Kidney epithelial cell (primary cell): ENCODE measurements at regions not wholly inside any gene's neighbourhood (a gene's known extent, or its start where the extent isn't known, plus 50 kb on each side); places are given as distances from the start of the nearest gene placed in this dataset.

ENCODE experiments used
- DNase-seq: peaks from one replicate; pipeline ENCODE4 v3.0.0-alpha.2; 2010; ENCODE audit warnings: low read depth
- H3K27me3 ChIP-seq: 2 replicates; pipeline ENCODE4 v1.6.0; 2011; ENCODE audit warnings: low read length; ENCODE audit not compliant: control insufficient read depth, insufficient read depth
- H3K36me3 ChIP-seq: 2 replicates; pipeline ENCODE4 v1.5.1; 2011; ENCODE audit warnings: low read length; ENCODE audit not compliant: control insufficient read depth, insufficient read depth
- H3K4me3 ChIP-seq: 2 replicates; pipeline ENCODE4 v1.5.1; 2011; ENCODE audit warnings: low read depth, mild to moderate bottlenecking, control low read depth, low read length
- TF ChIP-seq, protein P1 (sequence below): IDR thresholded peaks from 2 replicates; pipeline ENCODE4 v1.5.1; 2011; ENCODE audit warnings: mild to moderate bottlenecking, moderate library complexity, low read length, control low read depth, inconsistent platforms; ENCODE audit not compliant: insufficient read depth, poor library complexity, severe bottlenecking

DNA sequence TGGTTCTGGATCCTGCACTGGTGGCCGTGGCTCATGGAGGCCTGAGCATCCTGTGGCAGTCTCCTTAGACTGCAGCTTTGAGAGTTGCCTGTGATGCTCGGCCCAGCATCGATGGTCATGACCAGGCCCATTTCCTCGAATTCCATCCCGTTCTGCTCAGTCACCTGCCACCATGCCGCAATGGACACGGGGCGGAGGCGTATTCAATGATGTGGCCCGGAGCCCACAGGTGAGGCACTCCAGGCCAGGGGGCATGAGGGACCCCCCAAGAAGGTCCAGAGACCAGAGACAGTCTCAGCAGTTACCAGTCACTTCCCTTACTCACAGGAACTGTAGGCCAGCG, 53.6 kb downstream of the SHANK2 start:
- H3K27me3 ChIP-seq = no peaks in the 10 kb centered on the region

DNA sequence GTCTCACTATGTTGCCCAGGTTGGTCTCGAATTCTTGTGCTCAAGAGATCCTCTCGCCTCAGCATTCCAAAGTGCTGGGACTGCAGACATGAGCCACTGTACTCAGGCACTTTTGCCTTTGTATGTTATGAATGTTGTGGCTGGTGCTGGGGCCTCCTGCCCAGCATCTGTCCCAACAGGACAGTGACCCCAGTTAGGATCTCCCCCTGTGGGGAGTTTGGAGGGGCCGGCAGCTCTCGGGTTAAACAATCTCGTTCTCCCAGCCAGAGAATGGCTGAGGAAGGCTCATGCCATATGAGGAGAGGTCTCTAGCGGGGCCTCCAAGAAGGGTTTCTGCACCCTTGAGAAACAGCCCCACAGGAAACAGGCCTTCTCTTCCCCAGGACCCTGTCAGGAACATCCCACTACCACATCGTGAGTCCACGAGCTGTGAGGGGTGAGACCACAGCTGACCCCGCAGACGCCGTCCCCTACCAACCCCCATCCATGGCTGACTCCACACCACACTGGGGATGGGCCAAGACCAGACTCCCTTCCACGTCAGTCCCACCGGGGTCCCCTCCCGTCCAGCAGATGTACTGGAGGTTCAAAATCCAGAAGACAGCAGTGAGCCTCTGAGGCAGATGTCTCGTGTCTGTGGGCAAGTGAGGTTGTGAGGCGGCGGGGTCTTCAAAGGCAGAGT, 54.1 kb downstream of the SHANK2 start:
- H3K27me3 ChIP-seq = no peaks in the 10 kb centered on the region
- DNase-seq = no peak
- no peak overlapping the region for H3K4me3 ChIP-seq
- TF ChIP-seq, protein P1, sequence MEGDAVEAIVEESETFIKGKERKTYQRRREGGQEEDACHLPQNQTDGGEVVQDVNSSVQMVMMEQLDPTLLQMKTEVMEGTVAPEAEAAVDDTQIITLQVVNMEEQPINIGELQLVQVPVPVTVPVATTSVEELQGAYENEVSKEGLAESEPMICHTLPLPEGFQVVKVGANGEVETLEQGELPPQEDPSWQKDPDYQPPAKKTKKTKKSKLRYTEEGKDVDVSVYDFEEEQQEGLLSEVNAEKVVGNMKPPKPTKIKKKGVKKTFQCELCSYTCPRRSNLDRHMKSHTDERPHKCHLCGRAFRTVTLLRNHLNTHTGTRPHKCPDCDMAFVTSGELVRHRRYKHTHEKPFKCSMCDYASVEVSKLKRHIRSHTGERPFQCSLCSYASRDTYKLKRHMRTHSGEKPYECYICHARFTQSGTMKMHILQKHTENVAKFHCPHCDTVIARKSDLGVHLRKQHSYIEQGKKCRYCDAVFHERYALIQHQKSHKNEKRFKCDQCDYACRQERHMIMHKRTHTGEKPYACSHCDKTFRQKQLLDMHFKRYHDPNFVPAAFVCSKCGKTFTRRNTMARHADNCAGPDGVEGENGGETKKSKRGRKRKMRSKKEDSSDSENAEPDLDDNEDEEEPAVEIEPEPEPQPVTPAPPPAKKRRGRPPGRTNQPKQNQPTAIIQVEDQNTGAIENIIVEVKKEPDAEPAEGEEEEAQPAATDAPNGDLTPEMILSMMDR = no peak
- no peaks in the 10 kb centered on the region for H3K36me3 ChIP-seq

More for the DNA sequence above, 53.6 kb downstream of the SHANK2 start:
- H3K4me3 ChIP-seq = no peak overlapping the region
- TF ChIP-seq, protein P1 = no peak
- no peak for DNase-seq
- no peaks in the 10 kb centered on the region for H3K36me3 ChIP-seq

DNA sequence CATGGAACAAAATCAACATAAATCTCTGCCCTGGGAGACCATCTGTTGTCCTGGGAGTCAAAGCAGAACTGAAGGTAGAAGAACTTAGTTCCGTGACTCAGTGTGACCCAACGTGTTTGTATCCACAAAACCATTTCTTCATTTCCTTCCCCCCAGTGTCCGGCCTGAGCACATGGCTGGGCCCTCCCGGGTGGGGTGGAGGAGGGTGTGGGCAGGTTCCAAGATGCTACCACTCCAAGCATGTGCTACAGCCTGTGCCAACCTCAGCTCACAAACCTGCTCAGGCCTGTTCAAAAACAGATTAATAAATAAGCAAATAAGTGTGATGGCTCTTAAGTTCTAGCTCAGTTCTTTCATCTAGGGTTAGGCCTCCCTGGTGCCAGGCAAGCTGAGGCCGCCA, 55.3 kb downstream of the SHANK2 start:
- H3K4me3 ChIP-seq = no peak overlapping the region
- no peaks in the 10 kb centered on the region for H3K27me3 ChIP-seq
- H3K36me3 ChIP-seq = no peaks in the 10 kb centered on the region
- DNase-seq = no peak
- TF ChIP-seq, protein P1 = no peak

DNA sequence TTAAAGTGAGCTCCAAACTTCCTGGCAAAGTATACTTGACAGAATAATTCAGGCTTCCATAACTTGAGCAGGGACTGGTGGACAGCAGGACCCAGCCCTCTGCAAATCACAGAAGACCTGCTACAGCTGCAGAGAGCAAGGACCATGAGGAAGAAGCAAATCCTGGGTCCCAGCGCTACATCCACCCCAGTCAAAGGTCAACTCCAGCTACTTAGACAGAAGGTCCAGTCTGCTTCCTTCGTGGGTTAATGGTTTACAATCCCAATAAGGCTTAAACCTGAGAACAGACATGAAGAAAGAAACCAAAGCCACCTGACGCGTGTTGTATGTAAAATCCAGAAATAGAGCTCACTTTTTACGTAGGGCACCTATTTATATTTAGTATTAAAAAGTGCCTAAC, 57.7 kb downstream of the SHANK2 start:
- H3K27me3 ChIP-seq = no peaks in the 10 kb centered on the region
- TF ChIP-seq, protein P1 = no peak
- H3K4me3 ChIP-seq = no peak overlapping the region
- no peak for DNase-seq
- H3K36me3 ChIP-seq = no peaks in the 10 kb centered on the region

DNA sequence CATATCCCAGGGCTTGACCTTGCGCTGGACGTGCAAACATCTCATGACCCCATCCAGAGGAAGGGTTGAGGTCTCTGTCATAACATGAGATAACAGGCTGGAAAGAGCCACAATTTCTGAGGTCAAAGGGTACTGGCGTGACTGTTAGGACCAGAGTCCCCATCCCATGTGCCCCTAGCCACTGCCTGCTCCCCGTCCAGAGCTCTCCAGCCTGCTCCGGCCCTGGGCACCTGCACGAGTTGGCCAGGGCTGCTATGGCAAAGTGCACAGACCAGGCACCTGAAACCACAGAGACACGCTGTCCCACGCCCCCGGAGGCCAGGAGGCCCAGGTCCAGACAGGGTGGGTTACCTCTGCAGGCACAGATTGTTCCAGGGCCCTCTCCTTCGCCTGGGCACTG, 58.9 kb downstream of the SHANK2 start:
- TF ChIP-seq, protein P1 = no peak
- no peaks in the 10 kb centered on the region for H3K27me3 ChIP-seq
- no peak for DNase-seq
- no peaks in the 10 kb centered on the region for H3K36me3 ChIP-seq
- H3K4me3 ChIP-seq = no peak overlapping the region

DNA sequence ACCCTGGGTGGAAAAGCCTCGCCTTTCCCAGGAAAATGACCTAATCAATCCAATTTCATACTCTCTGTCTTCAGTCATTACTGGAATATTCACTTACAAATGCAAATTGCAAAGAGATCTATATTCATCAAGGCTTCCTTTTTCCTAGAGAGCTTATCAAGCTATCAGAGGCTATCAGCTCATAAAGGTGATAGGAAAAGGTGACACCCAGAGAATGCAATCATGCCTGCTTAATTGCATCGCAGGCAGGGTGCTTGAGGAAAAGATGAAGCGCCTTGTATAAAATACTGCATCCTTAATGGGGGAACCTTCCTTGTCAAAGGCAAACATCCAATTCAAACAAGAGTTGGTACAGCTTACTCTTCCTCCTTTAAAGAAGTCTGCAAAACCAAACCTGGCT, 59.7 kb downstream of the SHANK2 start:
- H3K36me3 ChIP-seq = no peaks in the 10 kb centered on the region
- TF ChIP-seq, protein P1 = no peak
- DNase-seq = no peak

More for the DNA sequence above, 59.7 kb downstream of the SHANK2 start:
- no peak overlapping the region for H3K4me3 ChIP-seq
- H3K27me3 ChIP-seq = no peaks in the 10 kb centered on the region
